HL-60 (cell line): ENCODE measurements at regions not wholly inside any gene's neighbourhood (a gene's known extent, or its start where the extent isn't known, plus 50 kb on each side); places are given as distances from the start of the nearest gene placed in this dataset.

Source experiments
- DNase-seq, 2 experiments: peaks; one replicate each; pipeline ENCODE4 v3.0.0-alpha.2; 2010 to 2020; ENCODE audit warnings: low read depth in 1 of 2, low spot score in 1 of 2
- H3K27ac ChIP-seq: fragments of 250-450 bp; sonication (Bioruptor Pico); replicated peaks from 2 replicates; pipeline ENCODE4 v1.5.1; 2020; ENCODE audit warnings: mild to moderate bottlenecking, moderate library complexity
- H3K27me3 ChIP-seq: fragments of 250-450 bp; sonication (Bioruptor Pico); 2 replicates; pipeline ENCODE4 v1.5.1; 2021; ENCODE audit warnings: mild to moderate bottlenecking, moderate library complexity; ENCODE audit not compliant: insufficient read depth, poor library complexity, severe bottlenecking
- H3K4me3 ChIP-seq: replicated peaks from 2 replicates; pipeline ENCODE4 v1.5.1; 2011; ENCODE audit warnings: mild to moderate bottlenecking, control low read depth, low read length; ENCODE audit not compliant: insufficient read depth
- CTCF ChIP-seq: IDR thresholded peaks from one replicate; pipeline ENCODE4 v1.5.1; 2011; ENCODE audit warnings: low read length, control low read depth, inconsistent platforms; ENCODE audit not compliant: insufficient read depth
- GABPA ChIP-seq: IDR thresholded peaks from 2 replicates; pipeline ENCODE4 v1.6.1; 2012; ENCODE audit warnings: low read depth
- POLR2AphosphoS5 ChIP-seq: IDR thresholded peaks from 2 replicates; pipeline ENCODE4 v1.6.1; 2012; ENCODE audit warnings: low read depth
- REST ChIP-seq: IDR thresholded peaks from 2 replicates; pipeline ENCODE4 v1.6.1; 2012; ENCODE audit warnings: low read depth; ENCODE audit not compliant: insufficient replicate concordance
- SPI1 ChIP-seq: IDR thresholded peaks from 2 replicates; pipeline ENCODE4 v1.6.1; 2012; ENCODE audit warnings: low read depth, mild to moderate bottlenecking, borderline replicate concordance

GRCh38 chr4:91795947-91796346, 507.8 kb upstream of the GRID2 start:
- H3K4me3 ChIP-seq = no peak overlapping the region
- TF ChIP-seq SPI1 (no peak), REST (no peak), CTCF (no peak), POLR2AphosphoS5 (no peak), GABPA (no peak)
- H3K27ac ChIP-seq = no peak overlapping the region
- no peaks in the 10 kb centered on the region for H3K27me3 ChIP-seq
- DNase-seq = no peak

GRCh38 chr4:91812319-91812718, 491.4 kb upstream of the GRID2 start:
- Histone ChIP-seq H3K27me3 (no peaks in the 10 kb centered on the region), H3K27ac (no peak overlapping the region), H3K4me3 (no peak overlapping the region)
- TF ChIP-seq SPI1 = no peak
- TF ChIP-seq REST = no peak
- TF ChIP-seq CTCF = no peak
- no peak for TF ChIP-seq POLR2AphosphoS5
- no peak for TF ChIP-seq GABPA
- DNase-seq = no peak

GRCh38 chr4:91824773-91825172, 479.0 kb upstream of the GRID2 start:
- no peak for TF ChIP-seq REST
- no peak for DNase-seq
- Histone ChIP-seq H3K27me3 (no peaks in the 10 kb centered on the region), H3K4me3 (no peak overlapping the region), H3K27ac (no peak overlapping the region)

- Histone ChIP-seq H3K27ac (no peak overlapping the region), H3K27me3 (no peaks in the 10 kb centered on the region), H3K4me3 (no peak overlapping the region)
- no peak for DNase-seq
- TF ChIP-seq CTCF = no peak
- no peak for TF ChIP-seq SPI1
- TF ChIP-seq GABPA = no peak
- no peak for TF ChIP-seq REST
- no peak for TF ChIP-seq POLR2AphosphoS5
Observed at GRCh38 chr4:91826186-91826585, 477.6 kb upstream of the GRID2 start.
